Transverse colon (tissue), 3 donors: ENCODE measurements at regions not wholly inside any gene's neighbourhood (a gene's known extent, or its start where the extent isn't known, plus 50 kb on each side); places are given as distances from the start of the nearest gene placed in this dataset.

Experiments
- CTCF ChIP-seq, 5 experiments: fragments of 200-600 bp in 3 of 5; fragments of 450-650 bp in 2 of 5; sonication (generic) in 3 of 5; IDR thresholded peaks; 1 replicate in 2 of 5; 2 replicates in 3 of 5; pipeline ENCODE4 v1.5.1; 2016 to 2017; ENCODE audit warnings: antibody characterized with exemption in 5 of 5, inconsistent platforms in 3 of 5, mild to moderate bottlenecking in 2 of 5, moderate library complexity in 1 of 5
- EP300 ChIP-seq: sonication (generic); formaldehyde crosslinking; IDR thresholded peaks from one replicate; pipeline ENCODE4 v1.6.1; 2017; ENCODE audit warnings: antibody characterized with exemption, low read depth
- POLR2A ChIP-seq: fragments of 450-650 bp; IDR thresholded peaks from one replicate; pipeline ENCODE4 v1.6.1; 2016; ENCODE audit warnings: antibody characterized with exemption, mild to moderate bottlenecking, moderate library complexity

- TF ChIP-seq CTCF (IDR thresholded peaks at IDR 0.05) (no peak), POLR2A (no peak), EP300 (no peak)
These were observed 177.8 kb downstream of the SERPINI1 start for GRCh38 chr3:167913219-167913835.
